Skeletal muscle satellite cell (primary cell): ENCODE measurements at regions not wholly inside any gene's neighbourhood (a gene's known extent, or its start where the extent isn't known, plus 50 kb on each side); places are given as distances from the start of the nearest gene placed in this dataset.

Experiments
- H3K27me3 ChIP-seq: 2 replicates; pipeline ENCODE4 v1.7.0; 2013; ENCODE audit warnings: low read length; ENCODE audit not compliant: control insufficient read depth, insufficient read depth
- H3K36me3 ChIP-seq: 2 replicates; pipeline ENCODE4 v1.7.0; 2013; ENCODE audit warnings: mild to moderate bottlenecking, control low read depth, low read length; ENCODE audit not compliant: insufficient read depth
- H3K4me1 ChIP-seq: 2 replicates; pipeline ENCODE4 v1.7.0; 2013; ENCODE audit warnings: low read length; ENCODE audit not compliant: control insufficient read depth, insufficient read depth
- H3K4me2 ChIP-seq: 2 replicates; pipeline ENCODE4 v1.7.0; 2013; ENCODE audit warnings: mild to moderate bottlenecking, low read length
- H3K4me3 ChIP-seq: 2 replicates; pipeline ENCODE4 v1.7.0; 2013; ENCODE audit warnings: low read length
- H3K9ac ChIP-seq: 2 replicates; pipeline ENCODE4 v1.7.0; 2013; ENCODE audit warnings: mild to moderate bottlenecking, low read depth, low read length, moderate library complexity
- H3K9me3 ChIP-seq: replicated peaks from 2 replicates; pipeline ENCODE4 v1.7.0; 2013; ENCODE audit warnings: mild to moderate bottlenecking, control low read depth, low read length

DNA sequence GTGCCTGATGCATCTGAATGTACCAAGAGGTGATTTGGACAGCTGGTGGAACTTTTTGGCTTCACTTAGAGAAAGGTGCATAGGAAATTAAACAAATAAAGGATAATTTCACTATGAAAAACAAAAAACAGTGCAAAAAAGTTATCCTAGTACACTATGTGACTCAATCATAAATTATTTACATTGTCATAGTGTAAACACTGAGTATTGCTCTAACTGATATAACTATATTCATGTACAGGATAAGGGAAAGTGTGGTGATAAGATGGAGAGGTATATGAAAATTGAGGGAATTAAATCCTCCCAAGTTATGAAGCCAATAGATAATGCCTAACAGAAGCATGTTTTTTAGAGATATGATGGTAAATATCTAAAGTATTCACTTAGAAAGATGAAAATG is 50.2 kb upstream of the CPNE4 start:
- H3K9me3 ChIP-seq, result no peaks in the 10 kb centered on the region
- no peaks in the 10 kb centered on the region for H3K36me3 ChIP-seq
- H3K4me3 ChIP-seq, result no peak overlapping the region
- H3K9ac ChIP-seq, result no peak overlapping the region
- no peak overlapping the region for H3K4me2 ChIP-seq
- no peaks in the 10 kb centered on the region for H3K27me3 ChIP-seq
- H3K4me1 ChIP-seq, result no peaks in the 10 kb centered on the region

DNA sequence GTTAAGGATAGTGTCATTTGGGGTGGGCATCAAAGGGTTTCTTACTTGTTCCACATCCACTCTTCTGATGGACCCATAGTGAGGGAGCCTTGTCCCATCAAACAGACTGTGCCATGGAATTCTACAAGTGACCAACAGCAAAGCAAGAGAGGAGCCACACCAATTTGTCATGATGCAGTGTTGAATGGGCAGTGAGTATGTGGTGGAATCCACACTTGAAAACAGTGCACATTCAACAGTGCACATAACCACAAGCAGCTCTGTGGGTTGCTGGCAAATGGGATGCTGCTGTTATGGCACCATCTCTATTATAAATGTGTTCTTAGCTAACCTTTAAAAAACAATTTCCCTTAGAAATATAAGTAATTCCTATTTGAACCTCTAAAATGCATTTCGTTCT is 52.5 kb upstream of the CPNE4 start:
- H3K4me3 ChIP-seq, result no peak overlapping the region
- H3K9me3 ChIP-seq, result no peaks in the 10 kb centered on the region
- H3K9ac ChIP-seq, result no peak overlapping the region
- H3K36me3 ChIP-seq, result no peaks in the 10 kb centered on the region
- no peak overlapping the region for H3K4me2 ChIP-seq
- no peaks in the 10 kb centered on the region for H3K27me3 ChIP-seq
- no peaks in the 10 kb centered on the region for H3K4me1 ChIP-seq

DNA sequence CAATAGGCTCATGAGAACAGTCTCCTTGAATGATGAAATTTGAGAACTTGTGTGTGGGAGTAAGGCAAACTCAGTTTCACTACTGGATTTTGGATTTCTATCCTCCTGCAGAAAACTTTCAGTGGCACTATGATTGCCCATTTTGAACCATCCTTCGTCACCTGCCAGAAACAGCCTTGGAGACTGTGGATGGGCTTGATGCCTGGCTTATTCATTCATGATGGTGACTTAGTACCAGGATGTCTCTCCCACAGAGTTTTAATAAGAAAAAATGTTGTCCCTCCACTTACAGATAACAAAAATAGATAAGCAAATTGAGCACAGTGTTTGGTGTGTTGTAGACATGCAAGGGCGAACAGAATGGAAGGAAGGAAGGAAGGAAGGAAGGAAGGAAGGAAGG is 53.5 kb upstream of the CPNE4 start:
- Histone ChIP-seq H3K27me3 (no peaks in the 10 kb centered on the region), H3K36me3 (no peaks in the 10 kb centered on the region), H3K9ac (no peak overlapping the region), H3K4me2 (no peak overlapping the region), H3K4me1 (no peaks in the 10 kb centered on the region), H3K9me3 (no peaks in the 10 kb centered on the region), H3K4me3 (no peak overlapping the region)

DNA sequence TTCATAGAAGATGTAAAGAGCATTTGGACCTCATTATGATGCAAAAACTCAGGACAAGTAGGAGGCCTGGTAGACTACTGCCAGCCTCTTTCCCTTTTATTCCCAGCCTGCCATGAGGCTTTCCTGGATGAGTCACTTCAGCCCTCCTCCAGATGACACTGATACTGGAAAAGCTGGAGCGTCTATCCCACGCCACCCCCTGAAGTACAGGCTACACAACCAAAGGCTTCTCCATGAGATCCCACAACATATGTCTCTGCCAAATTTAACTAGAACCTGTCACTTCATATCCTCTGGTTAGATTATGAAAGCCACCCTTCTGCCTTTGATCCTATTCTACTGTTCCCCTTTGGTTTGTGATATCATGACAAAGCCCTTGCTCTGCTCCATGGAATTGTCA is 56.1 kb upstream of the CPNE4 start:
- Histone ChIP-seq H3K9ac (no peak overlapping the region), H3K36me3 (no peaks in the 10 kb centered on the region), H3K4me2 (no peak overlapping the region), H3K4me3 (no peak overlapping the region), H3K4me1 (no peaks in the 10 kb centered on the region), H3K27me3 (no peaks in the 10 kb centered on the region), H3K9me3 (no peaks in the 10 kb centered on the region)

DNA sequence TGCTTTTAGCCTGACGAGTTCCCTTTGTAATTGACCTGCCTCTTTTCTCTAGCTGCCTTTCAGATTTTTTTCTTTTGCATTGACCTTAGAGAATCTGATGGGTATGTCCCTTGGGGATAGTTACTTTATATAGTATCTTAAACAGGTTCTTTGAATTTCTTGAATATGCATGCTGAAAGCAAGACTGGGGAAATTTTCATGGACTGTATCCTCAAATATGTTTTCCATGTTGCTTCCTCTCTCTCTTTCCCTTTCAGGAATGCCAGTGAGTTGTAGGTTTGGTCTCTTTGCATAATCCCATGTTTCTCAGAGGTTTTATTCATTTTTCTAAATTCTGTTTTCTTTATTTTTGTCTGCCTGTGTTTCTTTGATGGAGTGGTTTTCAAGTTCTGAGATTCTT is 81.8 kb upstream of the CPNE4 start:
- H3K9me3 ChIP-seq, result no peaks in the 10 kb centered on the region
- H3K9ac ChIP-seq, result no peak overlapping the region
- H3K4me2 ChIP-seq, result no peak overlapping the region
- H3K4me1 ChIP-seq, result no peaks in the 10 kb centered on the region
- no peaks in the 10 kb centered on the region for H3K36me3 ChIP-seq
- no peak overlapping the region for H3K4me3 ChIP-seq
- H3K27me3 ChIP-seq, result no peaks in the 10 kb centered on the region

DNA sequence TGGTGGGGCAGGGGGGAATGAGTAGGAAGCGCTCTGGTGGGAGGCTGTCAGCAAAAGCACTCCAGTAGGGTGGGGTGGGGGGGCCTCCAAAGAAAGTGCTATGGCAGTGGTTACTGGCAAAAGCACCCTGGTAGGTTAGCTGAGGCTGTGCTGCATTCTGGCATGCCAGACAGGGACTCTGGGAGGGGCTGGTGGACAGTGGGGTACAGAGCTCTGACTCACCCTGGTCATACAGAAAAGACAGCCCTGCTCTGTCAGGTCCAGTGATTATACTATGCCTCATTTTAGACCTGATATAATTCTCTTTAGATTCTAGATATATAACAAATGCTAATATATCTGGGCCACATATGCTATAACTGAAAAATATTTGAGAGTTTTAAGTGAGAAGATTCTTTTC is 82.8 kb upstream of the CPNE4 start:
- Histone ChIP-seq H3K36me3 (no peaks in the 10 kb centered on the region), H3K9ac (no peak overlapping the region), H3K4me3 (no peak overlapping the region), H3K27me3 (no peaks in the 10 kb centered on the region), H3K4me2 (no peak overlapping the region), H3K9me3 (no peaks in the 10 kb centered on the region), H3K4me1 (no peaks in the 10 kb centered on the region)

DNA sequence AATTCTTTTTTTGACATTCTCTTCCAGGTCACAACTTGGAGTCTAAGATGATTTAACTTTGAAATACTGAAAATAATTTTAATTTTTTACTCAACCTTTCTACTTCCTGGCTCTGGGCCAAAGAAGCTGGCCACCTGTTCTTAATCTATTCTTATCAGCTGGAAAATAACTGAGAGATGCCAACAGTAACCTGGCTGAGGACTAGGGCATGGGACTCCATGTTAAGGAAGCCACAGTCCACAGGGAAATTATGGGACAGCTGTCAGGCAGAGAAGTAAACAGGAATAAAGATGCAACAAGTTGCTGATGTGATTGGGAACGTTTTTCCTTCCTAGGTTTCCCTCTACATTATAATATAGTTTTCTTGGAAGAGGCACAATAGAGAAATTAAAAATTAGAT is 84.7 kb upstream of the CPNE4 start:
- H3K4me2 ChIP-seq, result no peak overlapping the region
- no peak overlapping the region for H3K4me3 ChIP-seq
- no peaks in the 10 kb centered on the region for H3K36me3 ChIP-seq
- H3K4me1 ChIP-seq, result no peaks in the 10 kb centered on the region
- H3K9me3 ChIP-seq, result no peaks in the 10 kb centered on the region
- H3K27me3 ChIP-seq, result no peaks in the 10 kb centered on the region
- H3K9ac ChIP-seq, result no peak overlapping the region

DNA sequence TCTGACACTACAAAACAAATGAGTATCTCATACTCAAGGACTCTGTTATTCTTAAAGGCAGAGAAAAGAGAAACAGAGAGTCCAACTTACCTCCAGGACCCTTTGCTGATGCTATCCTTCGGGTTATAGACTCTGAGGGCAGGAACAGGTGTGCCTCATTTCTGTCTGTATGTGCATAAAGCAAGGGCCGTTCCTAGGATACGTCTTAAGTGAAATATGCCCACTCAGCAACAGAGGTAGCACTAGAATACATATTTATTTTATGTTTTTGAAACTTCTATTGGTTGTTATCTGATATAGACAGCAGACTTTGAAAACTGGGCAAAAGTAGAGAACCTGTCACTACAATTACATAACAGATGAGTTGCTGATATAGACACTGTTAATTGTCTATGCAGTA is 89.3 kb upstream of the CPNE4 start:
- H3K9me3 ChIP-seq, result no peaks in the 10 kb centered on the region
- H3K4me2 ChIP-seq, result no peak overlapping the region
- no peaks in the 10 kb centered on the region for H3K36me3 ChIP-seq
- no peak overlapping the region for H3K9ac ChIP-seq
- no peaks in the 10 kb centered on the region for H3K4me1 ChIP-seq
- no peaks in the 10 kb centered on the region for H3K27me3 ChIP-seq
- H3K4me3 ChIP-seq, result no peak overlapping the region

DNA sequence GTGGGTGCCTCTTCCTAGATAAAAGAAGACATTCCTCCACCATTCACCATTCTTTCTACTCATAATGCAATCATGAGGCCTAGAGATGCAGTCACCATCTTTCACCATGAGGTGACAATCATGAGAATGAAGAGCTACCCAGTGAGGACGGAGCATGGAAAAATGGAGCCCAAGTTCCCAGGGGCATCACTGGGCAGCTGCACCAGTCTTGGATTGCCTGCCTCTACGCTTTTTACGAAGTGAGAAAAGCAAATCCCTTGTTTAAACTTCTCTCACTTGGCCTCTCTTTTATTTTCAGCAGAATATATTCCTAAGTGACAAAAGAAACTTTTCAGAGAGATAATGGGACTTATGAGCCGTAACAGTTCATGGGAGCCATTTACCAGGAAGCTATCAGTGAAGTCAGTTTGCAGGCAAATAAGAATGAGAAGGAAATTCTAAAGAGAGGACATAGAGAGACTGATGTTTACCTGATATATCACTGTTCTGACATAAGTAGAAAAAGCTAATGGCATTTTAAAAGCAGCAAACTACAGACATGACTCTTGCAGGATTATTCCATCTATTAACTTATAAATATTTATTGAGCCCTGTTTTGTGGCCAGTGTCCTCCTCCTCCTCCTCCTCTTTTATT is 90.0 kb upstream of the CPNE4 start:
- Histone ChIP-seq H3K4me1 (no peaks in the 10 kb centered on the region), H3K9ac (no peak overlapping the region), H3K27me3 (no peaks in the 10 kb centered on the region), H3K4me2 (no peak overlapping the region), H3K9me3 (no peaks in the 10 kb centered on the region), H3K4me3 (no peak overlapping the region), H3K36me3 (no peaks in the 10 kb centered on the region)

DNA sequence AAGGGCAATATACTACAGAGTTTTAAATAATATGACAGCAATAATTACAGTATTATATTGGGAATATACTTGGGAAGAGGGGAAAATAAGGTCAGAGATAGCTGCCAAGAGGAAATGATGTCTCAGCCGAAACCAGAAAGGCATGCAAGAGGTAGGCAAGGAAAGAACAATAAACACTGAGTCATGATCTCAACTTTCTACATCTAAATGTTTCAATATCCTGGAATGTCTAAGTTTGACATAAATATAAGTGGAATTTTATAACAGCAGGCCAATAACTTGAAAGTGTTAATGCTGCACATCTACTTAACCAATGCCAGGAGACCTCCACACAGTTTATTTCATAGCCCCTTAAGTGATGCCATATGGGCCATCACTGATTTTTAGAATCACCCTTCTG is 99.8 kb upstream of the CPNE4 start:
- H3K4me3 ChIP-seq, result peak overlapping the region; percentile 46
- no peaks in the 10 kb centered on the region for H3K27me3 ChIP-seq
- no peaks in the 10 kb centered on the region for H3K36me3 ChIP-seq
- H3K9ac ChIP-seq, result peak overlapping the region; percentile 91
- peaks cover 37% of the 10 kb centered on the region for H3K4me1 ChIP-seq
- H3K9me3 ChIP-seq, result no peaks in the 10 kb centered on the region
- peak overlapping the region; percentile 79 for H3K4me2 ChIP-seq

DNA sequence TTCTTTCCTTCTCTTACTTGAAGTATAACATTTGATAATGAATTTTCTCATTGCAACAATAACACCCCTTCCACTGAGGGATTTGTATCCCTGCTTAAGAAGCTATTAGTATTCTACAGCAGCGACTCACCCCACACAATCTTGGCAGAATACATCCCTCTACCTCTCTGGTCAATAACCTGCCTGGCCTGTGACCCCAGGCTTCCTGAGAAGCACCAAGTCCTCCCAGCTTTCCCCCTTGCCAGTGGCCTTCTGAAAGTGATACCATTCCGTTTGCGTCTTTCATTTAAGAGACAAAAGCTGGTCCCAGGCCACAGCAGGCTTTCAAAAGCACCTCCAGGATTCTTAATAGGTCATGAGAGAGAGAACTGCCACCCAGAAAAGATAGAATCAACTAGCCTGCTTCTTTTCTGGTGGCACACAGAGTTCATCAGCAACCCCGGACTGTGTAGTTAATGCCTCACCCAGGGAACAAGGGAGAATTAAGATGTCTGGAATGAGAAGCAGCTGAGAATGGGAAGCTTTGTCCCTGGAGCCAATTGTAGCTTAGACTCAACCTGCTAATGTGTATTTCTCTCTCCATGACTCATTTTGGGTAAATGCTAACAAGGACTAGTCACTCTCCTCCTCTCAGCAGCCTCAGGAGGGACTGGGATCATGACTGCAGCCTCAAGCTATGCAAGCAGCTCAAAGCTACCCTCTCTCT is 101.0 kb upstream of the CPNE4 start:
- Histone ChIP-seq H3K9ac (peak overlapping the region; percentile 91), H3K27me3 (no peaks in the 10 kb centered on the region), H3K4me1 (peaks cover 37% of the 10 kb centered on the region), H3K36me3 (no peaks in the 10 kb centered on the region), H3K4me2 (peak overlapping the region; percentile 79), H3K4me3 (peak overlapping the region; percentile 61), H3K9me3 (no peaks in the 10 kb centered on the region)

DNA sequence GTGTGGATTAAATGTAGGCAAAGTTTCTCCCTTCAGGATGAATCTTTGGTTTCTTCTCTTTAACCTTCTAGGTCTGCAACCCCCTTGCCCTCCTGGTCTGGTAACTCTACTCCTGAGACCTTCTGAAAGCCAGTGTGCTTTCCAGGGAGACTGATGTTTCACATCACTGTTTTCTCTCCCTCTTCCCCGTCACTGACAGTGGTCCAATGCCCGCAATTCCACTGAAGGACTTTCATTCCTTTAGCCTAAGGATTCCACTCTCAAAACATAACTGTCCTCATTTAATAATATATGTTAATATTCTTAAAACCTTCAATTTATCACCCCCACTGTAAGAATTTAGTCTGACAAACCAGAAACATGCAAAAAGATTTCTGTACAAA is 101.5 kb upstream of the CPNE4 start:
- Histone ChIP-seq H3K9ac (peak overlapping the region; percentile 76), H3K27me3 (no peaks in the 10 kb centered on the region), H3K4me3 (peak overlapping the region; percentile 47), H3K4me1 (peaks cover 37% of the 10 kb centered on the region), H3K4me2 (peak overlapping the region; percentile 75), H3K36me3 (no peaks in the 10 kb centered on the region), H3K9me3 (no peaks in the 10 kb centered on the region)
